Prostate gland (tissue), 2 donors: ENCODE measurements at regions not wholly inside any gene's neighbourhood (a gene's known extent, or its start where the extent isn't known, plus 50 kb on each side); places are given as distances from the start of the nearest gene placed in this dataset.

Source experiments
- DNase-seq: peaks from one replicate; pipeline ENCODE4 v3.0.0-alpha.2; 2019; ENCODE audit warnings: low spot score
- H3K27ac ChIP-seq, 2 donors: fragments of 200-600 bp; sonication (generic); 2 replicates each; pipeline ENCODE4 v1.5.1; 2017 to 2019
- H3K27me3 ChIP-seq: fragments of 200-600 bp; sonication (generic); replicated peaks from 2 replicates; pipeline ENCODE4 v1.5.1; 2019; ENCODE audit not compliant: insufficient read depth
- H3K36me3 ChIP-seq, 2 donors: fragments of 200-600 bp; sonication (generic); 1 replicate in 1 of 2; 2 replicates in 1 of 2; pipeline versions ENCODE4 v1.5.1 to v1.8.1; 2017 to 2019
- H3K4me1 ChIP-seq: fragments of 200-600 bp; sonication (generic); replicated peaks from 2 replicates; pipeline ENCODE4 v1.5.1; 2019
- H3K4me3 ChIP-seq, 2 donors: fragments of 200-600 bp; sonication (generic); 2 replicates each; pipeline ENCODE4 v1.5.1; 2017 to 2019
- H3K9me3 ChIP-seq: fragments of 200-600 bp; sonication (generic); 2 replicates; pipeline ENCODE4 v1.5.1; 2017
- CTCF ChIP-seq, 4 experiments: fragments of 200-600 bp in 2 of 4; fragments of 450-650 bp in 2 of 4; sonication (generic) in 2 of 4; IDR thresholded peaks; 1 replicate in 3 of 4; 2 replicates in 1 of 4; pipeline ENCODE4 v1.5.1; 2016 to 2019; ENCODE audit warnings: antibody characterized with exemption in 4 of 4, mild to moderate bottlenecking in 2 of 4, moderate library complexity in 2 of 4
- POLR2A ChIP-seq: fragments of 450-650 bp; IDR thresholded peaks from one replicate; pipeline ENCODE4 v1.6.1; 2016; ENCODE audit warnings: antibody characterized with exemption, mild to moderate bottlenecking
- POLR2AphosphoS5 ChIP-seq: sonication (generic); formaldehyde crosslinking; IDR thresholded peaks from one replicate; pipeline ENCODE4 v1.6.1; 2017; ENCODE audit warnings: antibody characterized with exemption
- WGBS: methylation state at CpG from one replicate; pipeline ENCODE4 v1.1.5; 2018; 5-methylcytosine and 5-hydroxymethylcytosine counted together
- intact Hi-C: fragments of 100-400 bp; cut with DNase I; formaldehyde crosslinking; loops from one replicate; pipeline ENCODE4 v1.14.2; 2022

GRCh38 chr13:103531278-103531677 lies 465.1 kb upstream of the SLC10A2 start:
- no peak for DNase-seq
- Histone ChIP-seq H3K27me3 (no peaks in the 10 kb centered on the region), H3K9me3 (peaks cover 5% of the 10 kb centered on the region), H3K4me3 (no peak overlapping the region), H3K4me1 (no peaks in the 10 kb centered on the region), H3K36me3 (no peaks in the 10 kb centered on the region), H3K27ac (no peak overlapping the region)
- 51% methylated on average over 1 of the region's 1 CpG for WGBS
- TF ChIP-seq CTCF (IDR thresholded peaks at IDR 0.05) (no peak), POLR2AphosphoS5 (no peak), POLR2A (no peak)
- intact Hi-C loops = no loop called here

- Histone ChIP-seq H3K4me3 (no peak overlapping the region), H3K27me3 (no peaks in the 10 kb centered on the region), H3K4me1 (no peaks in the 10 kb centered on the region), H3K36me3 (no peaks in the 10 kb centered on the region), H3K27ac (no peak overlapping the region), H3K9me3 (no peaks in the 10 kb centered on the region)
- 77% methylated on average over 2 of the region's 2 CpGs for WGBS
- DNase-seq = no peak
- intact Hi-C loops = no loop called here
- no peak for TF ChIP-seq POLR2A
- TF ChIP-seq POLR2AphosphoS5 = no peak
- TF ChIP-seq CTCF (IDR thresholded peaks at IDR 0.05) = no peak
These were observed 462.2 kb upstream of the SLC10A2 start for GRCh38 chr13:103528437-103528836.

GRCh38 chr13:103525530-103525929 lies 459.3 kb upstream of the SLC10A2 start:
- intact Hi-C loops = no loop called here
- Histone ChIP-seq H3K36me3 (no peaks in the 10 kb centered on the region), H3K4me1 (no peaks in the 10 kb centered on the region), H3K27ac (no peak overlapping the region), H3K27me3 (no peaks in the 10 kb centered on the region), H3K4me3 (no peak overlapping the region), H3K9me3 (no peaks in the 10 kb centered on the region)
- 95% methylated on average over 1 of the region's 1 CpG for WGBS
- DNase-seq = no peak
- TF ChIP-seq CTCF (IDR thresholded peaks at IDR 0.05) (no peak), POLR2AphosphoS5 (no peak), POLR2A (no peak)

- no peak for TF ChIP-seq CTCF (IDR thresholded peaks at IDR 0.05)
- no peak for TF ChIP-seq POLR2AphosphoS5
- TF ChIP-seq POLR2A = no peak
- Histone ChIP-seq H3K4me1 (no peaks in the 10 kb centered on the region), H3K27me3 (no peaks in the 10 kb centered on the region), H3K9me3 (no peaks in the 10 kb centered on the region), H3K27ac (no peak overlapping the region), H3K4me3 (no peak overlapping the region), H3K36me3 (no peaks in the 10 kb centered on the region)
- WGBS = 76% methylated on average over 7 of the region's 7 CpGs
- intact Hi-C loops = no loop called here
- DNase-seq = no peak
These were observed 457.6 kb upstream of the SLC10A2 start for GRCh38 chr13:103523858-103524257.

GRCh38 chr13:103521532-103521931 lies 455.3 kb upstream of the SLC10A2 start:
- 58% methylated on average over 1 of the region's 1 CpG for WGBS
- DNase-seq = no peak

More at GRCh38 chr13:103521532-103521931, 455.3 kb upstream of the SLC10A2 start:
- H3K36me3 ChIP-seq = no peaks in the 10 kb centered on the region
- H3K27ac ChIP-seq = no peak overlapping the region
- H3K27me3 ChIP-seq = no peaks in the 10 kb centered on the region
- H3K9me3 ChIP-seq = no peaks in the 10 kb centered on the region
- H3K4me3 ChIP-seq = no peak overlapping the region
- intact Hi-C loops = no loop called here
- no peaks in the 10 kb centered on the region for H3K4me1 ChIP-seq
- TF ChIP-seq POLR2AphosphoS5 (no peak), CTCF (IDR thresholded peaks at IDR 0.05) (no peak), POLR2A (no peak)
